ENCODE measurements at regions not wholly inside any gene's neighbourhood (a gene's known extent, or its start where the extent isn't known, plus 50 kb on each side); places are given as distances from the start of the nearest gene placed in this dataset.

DNA sequence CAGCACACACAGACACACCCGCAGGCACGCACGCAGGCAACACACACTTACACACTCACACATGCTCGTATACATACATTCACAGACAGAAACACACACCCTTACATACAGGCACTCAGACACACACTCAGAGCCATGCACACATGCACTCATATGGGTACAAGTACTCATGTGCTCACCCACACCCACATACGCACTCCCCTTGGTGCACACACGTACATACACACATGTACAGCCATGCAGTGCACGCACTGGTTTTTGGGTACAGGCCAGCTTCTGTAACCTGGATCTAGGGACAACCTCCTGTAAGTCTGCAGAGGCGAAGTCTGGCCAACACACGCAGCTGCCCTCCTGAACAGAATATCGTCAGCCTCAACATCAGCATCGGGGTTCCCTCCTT is 221.3 kb upstream of the RTL1 start:
- TF ChIP-seq, protein P1, sequence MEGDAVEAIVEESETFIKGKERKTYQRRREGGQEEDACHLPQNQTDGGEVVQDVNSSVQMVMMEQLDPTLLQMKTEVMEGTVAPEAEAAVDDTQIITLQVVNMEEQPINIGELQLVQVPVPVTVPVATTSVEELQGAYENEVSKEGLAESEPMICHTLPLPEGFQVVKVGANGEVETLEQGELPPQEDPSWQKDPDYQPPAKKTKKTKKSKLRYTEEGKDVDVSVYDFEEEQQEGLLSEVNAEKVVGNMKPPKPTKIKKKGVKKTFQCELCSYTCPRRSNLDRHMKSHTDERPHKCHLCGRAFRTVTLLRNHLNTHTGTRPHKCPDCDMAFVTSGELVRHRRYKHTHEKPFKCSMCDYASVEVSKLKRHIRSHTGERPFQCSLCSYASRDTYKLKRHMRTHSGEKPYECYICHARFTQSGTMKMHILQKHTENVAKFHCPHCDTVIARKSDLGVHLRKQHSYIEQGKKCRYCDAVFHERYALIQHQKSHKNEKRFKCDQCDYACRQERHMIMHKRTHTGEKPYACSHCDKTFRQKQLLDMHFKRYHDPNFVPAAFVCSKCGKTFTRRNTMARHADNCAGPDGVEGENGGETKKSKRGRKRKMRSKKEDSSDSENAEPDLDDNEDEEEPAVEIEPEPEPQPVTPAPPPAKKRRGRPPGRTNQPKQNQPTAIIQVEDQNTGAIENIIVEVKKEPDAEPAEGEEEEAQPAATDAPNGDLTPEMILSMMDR (IDR thresholded peaks at IDR 0.05), result no peak
- TF ChIP-seq SMC3 (IDR thresholded peaks at IDR 0.05; ENCODE audit: low read depth, low read length), result no peak
- no peak for TF ChIP-seq RAD21 (IDR thresholded peaks at IDR 0.05; ENCODE audit: low read length)
- no peak for TF ChIP-seq EZH2phosphoT487 (IDR thresholded peaks at IDR 0.05; ENCODE audit: borderline replicate concordance, low read depth)
- TF ChIP-seq, protein P2, sequence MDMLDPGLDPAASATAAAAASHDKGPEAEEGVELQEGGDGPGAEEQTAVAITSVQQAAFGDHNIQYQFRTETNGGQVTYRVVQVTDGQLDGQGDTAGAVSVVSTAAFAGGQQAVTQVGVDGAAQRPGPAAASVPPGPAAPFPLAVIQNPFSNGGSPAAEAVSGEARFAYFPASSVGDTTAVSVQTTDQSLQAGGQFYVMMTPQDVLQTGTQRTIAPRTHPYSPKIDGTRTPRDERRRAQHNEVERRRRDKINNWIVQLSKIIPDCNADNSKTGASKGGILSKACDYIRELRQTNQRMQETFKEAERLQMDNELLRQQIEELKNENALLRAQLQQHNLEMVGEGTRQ (IDR thresholded peaks at IDR 0.05; ENCODE audit: borderline replicate concordance, low read depth, low read length), result no peak
- TF ChIP-seq POLR2AphosphoS5 (IDR thresholded peaks at IDR 0.05; ENCODE audit: low read depth, low read length), result no peak
- TF ChIP-seq, protein P3, sequence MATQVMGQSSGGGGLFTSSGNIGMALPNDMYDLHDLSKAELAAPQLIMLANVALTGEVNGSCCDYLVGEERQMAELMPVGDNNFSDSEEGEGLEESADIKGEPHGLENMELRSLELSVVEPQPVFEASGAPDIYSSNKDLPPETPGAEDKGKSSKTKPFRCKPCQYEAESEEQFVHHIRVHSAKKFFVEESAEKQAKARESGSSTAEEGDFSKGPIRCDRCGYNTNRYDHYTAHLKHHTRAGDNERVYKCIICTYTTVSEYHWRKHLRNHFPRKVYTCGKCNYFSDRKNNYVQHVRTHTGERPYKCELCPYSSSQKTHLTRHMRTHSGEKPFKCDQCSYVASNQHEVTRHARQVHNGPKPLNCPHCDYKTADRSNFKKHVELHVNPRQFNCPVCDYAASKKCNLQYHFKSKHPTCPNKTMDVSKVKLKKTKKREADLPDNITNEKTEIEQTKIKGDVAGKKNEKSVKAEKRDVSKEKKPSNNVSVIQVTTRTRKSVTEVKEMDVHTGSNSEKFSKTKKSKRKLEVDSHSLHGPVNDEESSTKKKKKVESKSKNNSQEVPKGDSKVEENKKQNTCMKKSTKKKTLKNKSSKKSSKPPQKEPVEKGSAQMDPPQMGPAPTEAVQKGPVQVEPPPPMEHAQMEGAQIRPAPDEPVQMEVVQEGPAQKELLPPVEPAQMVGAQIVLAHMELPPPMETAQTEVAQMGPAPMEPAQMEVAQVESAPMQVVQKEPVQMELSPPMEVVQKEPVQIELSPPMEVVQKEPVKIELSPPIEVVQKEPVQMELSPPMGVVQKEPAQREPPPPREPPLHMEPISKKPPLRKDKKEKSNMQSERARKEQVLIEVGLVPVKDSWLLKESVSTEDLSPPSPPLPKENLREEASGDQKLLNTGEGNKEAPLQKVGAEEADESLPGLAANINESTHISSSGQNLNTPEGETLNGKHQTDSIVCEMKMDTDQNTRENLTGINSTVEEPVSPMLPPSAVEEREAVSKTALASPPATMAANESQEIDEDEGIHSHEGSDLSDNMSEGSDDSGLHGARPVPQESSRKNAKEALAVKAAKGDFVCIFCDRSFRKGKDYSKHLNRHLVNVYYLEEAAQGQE (IDR thresholded peaks at IDR 0.05; ENCODE audit: low read depth, low read length), result no peak
- no peak for TF ChIP-seq RCOR1 (IDR thresholded peaks at IDR 0.05; ENCODE audit: low read length)
- TF ChIP-seq TAF1 (IDR thresholded peaks at IDR 0.05; ENCODE audit: borderline replicate concordance, low read depth, low read length), result no peak
- TF ChIP-seq EP300 (IDR thresholded peaks at IDR 0.05; ENCODE audit: borderline replicate concordance in 1 of 2, low read depth in 1 of 2, low read length in 1 of 2), result no peak
- TF ChIP-seq JUND (IDR thresholded peaks at IDR 0.05), result no peak
- TF ChIP-seq MXI1 (IDR thresholded peaks at IDR 0.05; ENCODE audit: low read depth, low read length), result no peak
- TF ChIP-seq FOXM1 (IDR thresholded peaks at IDR 0.05; ENCODE audit: low read depth), result no peak
- TF ChIP-seq YY1 (IDR thresholded peaks at IDR 0.05; ENCODE audit: low read depth), result no peak

Data from SK-N-SH (cell line).